Loucy (cell line): ENCODE measurements at regions not wholly inside any gene's neighbourhood (a gene's known extent, or its start where the extent isn't known, plus 50 kb on each side); places are given as distances from the start of the nearest gene placed in this dataset.

ENCODE experiments used
- EZH2phosphoT487 ChIP-seq: fragments of 200-600 bp; IDR thresholded peaks from 2 replicates; pipeline ENCODE4 v1.6.1; 2018; ENCODE audit warnings: antibody characterized with exemption, mild to moderate bottlenecking, moderate library complexity, borderline replicate concordance
- TF ChIP-seq, protein P1 (sequence below): fragments of 200-600 bp; sonication (generic); conservative IDR thresholded peaks from 2 replicates; pipeline ENCODE4 v1.5.1; 2014; ENCODE audit warnings: mild to moderate bottlenecking, antibody characterized with exemption, low read length

DNA sequence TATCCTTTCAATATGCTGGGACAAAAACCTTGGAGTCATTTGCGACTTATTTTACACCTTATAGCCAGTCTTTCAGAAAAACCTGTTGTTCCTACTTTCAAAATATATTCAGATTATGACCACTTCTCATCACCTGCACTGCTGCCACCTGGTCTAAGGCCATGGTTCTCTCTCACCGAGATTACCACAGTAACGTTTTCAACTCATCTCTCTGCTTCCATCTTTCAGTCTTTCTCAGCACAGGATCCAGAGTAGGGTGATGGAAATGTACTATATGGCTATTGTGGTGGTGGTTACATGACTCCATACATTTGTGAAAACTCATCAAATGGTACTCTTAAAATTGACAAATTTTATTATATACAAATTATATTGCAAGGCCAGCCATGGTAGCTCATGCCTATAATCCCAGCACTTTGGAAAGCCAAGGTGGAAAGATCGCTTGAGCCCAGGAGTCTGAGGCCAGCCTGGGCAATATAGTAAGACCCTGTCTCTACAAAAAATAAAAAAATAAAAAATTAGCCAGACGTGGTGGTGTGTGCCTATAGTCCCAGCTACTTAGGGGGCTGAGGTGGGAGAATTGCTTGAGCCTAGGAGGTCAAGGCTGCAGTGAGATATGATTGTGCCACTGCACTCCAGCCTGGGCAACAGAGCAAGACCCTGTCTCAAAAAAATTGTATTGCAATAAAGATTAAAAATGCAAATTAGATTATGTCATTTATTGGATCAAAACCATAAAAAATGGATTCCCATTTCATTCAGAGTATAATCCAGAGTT lies 120.9 kb upstream of the PPP2R5A start:
- TF ChIP-seq, protein P1, sequence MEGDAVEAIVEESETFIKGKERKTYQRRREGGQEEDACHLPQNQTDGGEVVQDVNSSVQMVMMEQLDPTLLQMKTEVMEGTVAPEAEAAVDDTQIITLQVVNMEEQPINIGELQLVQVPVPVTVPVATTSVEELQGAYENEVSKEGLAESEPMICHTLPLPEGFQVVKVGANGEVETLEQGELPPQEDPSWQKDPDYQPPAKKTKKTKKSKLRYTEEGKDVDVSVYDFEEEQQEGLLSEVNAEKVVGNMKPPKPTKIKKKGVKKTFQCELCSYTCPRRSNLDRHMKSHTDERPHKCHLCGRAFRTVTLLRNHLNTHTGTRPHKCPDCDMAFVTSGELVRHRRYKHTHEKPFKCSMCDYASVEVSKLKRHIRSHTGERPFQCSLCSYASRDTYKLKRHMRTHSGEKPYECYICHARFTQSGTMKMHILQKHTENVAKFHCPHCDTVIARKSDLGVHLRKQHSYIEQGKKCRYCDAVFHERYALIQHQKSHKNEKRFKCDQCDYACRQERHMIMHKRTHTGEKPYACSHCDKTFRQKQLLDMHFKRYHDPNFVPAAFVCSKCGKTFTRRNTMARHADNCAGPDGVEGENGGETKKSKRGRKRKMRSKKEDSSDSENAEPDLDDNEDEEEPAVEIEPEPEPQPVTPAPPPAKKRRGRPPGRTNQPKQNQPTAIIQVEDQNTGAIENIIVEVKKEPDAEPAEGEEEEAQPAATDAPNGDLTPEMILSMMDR: no peak
- TF ChIP-seq EZH2phosphoT487: no peak
